GM04504 (cell line): ENCODE measurements at regions not wholly inside any gene's neighbourhood (a gene's known extent, or its start where the extent isn't known, plus 50 kb on each side); places are given as distances from the start of the nearest gene placed in this dataset.

ENCODE experiments used
- DNase-seq: peaks from one replicate; pipeline ENCODE4 v3.0.0-alpha.2; 2012; ENCODE audit warnings: low read depth

DNA sequence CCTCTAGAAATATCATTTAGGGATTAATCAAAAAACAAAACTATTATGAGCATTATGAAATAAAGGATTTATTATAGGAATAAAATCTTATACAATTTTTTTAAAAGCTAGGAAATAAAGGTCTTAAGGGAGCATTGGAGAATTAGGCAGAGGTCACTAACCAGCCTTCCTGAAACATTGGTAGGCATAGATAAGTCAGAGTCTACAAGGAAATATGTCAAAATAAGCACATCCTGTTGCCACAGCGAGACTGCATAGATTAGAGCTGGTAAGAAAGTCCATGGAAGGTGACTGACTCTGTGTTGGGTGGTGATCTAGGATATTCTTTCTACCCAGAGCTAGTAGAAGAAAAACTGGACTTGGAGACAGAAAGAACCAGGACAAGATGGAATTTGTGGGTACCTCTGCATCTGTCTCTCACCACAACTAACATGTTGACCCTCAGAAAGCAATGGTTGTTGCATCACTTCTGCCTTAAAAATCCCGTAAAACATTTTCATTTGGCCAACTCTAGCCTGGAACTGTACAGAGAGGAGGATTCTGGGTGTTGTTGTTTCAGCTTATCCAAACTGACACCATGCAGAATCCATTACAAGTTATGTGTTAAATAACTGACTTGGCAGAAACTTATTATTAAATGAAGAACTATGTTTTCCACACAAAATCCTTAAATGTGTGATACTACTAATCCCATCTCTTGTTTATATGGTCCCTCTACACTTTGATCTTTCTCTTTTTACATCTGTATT, 77.1 kb downstream of the FBXO5 start:
- DNase-seq = no peak

DNA sequence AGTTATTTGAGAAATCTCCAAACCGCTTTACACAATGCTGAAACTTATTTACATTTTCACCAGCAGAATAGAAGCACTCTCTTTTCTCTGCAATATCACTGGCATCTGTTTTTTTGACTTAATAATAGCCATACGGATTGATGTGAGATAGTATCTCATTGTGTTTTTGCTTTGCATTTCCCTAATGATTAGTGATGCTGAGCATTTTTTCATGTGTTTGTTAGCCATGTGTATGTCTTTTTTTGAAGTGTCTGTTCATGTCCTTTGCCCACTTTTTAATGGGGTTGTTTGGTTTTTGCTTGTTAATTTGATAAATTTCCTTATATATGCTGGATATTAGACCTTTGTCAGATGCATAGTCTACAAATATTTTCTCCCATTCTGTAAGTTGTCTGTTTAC, 73.6 kb downstream of the FBXO5 start:
- DNase-seq = no peak

- no peak for DNase-seq
Measured at GRCh38 chr6:152916035-152916434, 66.8 kb downstream of the FBXO5 start.

- no peak for DNase-seq
Measured at GRCh38 chr6:152918991-152919390, 63.9 kb downstream of the FBXO5 start.

GRCh38 chr6:152920016-152920415, 62.8 kb downstream of the FBXO5 start:
- no peak for DNase-seq
